GM19238 (cell line): ENCODE measurements at regions not wholly inside any gene's neighbourhood (a gene's known extent, or its start where the extent isn't known, plus 50 kb on each side); places are given as distances from the start of the nearest gene placed in this dataset.
"Not testable (repeated sequence)": the region's sequence is repeated elsewhere in the genome, so short reads cannot be mapped to it uniquely, and the experiment has no call there.

ENCODE experiments used
- DNase-seq: peaks from one replicate; pipeline ENCODE4 v3.0.0; 2011; ENCODE audit warnings: low spot score; ENCODE audit not compliant: insufficient read length

DNA sequence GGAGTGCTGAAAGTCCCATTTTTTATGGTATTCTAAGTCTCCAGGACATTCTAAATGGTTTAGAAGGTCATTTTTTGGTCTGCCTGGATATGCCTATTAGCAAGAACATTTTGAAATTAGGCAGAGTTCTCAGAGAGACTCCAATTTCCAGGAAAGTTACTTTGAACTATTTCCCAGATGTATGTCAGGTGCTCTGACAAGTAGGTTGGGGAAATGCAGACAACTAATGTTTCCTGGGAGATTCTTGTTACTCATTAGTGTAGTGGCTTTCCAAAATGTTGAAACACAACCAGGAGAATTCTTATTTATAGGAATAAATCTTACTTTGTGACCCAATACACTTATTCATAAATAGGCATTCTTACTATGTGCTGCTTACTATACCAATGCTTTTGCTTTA is 268.4 kb downstream of the ZNF37A start:
- DNase-seq: not testable (repeated sequence)

DNA sequence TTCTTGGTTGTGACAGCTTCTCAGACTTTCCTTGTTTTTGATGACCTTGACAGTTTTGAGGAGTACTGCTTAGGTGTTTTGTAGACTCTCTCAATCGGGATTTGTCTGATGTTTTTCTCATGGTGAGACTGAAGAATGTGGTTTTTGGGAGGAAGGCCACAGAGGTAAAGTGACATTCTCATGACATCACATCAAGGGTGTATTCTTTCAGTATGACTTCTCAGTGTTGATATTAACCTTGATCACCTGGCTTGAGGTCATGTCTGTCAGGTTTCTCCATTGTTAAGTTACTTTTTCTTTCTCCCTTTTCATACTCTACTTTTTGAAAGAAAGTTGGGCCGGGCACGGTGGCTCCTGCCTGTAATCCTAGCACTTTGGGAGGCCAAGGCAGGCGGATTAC is 269.9 kb downstream of the ZNF37A start:
- DNase-seq: not testable (repeated sequence)

DNA sequence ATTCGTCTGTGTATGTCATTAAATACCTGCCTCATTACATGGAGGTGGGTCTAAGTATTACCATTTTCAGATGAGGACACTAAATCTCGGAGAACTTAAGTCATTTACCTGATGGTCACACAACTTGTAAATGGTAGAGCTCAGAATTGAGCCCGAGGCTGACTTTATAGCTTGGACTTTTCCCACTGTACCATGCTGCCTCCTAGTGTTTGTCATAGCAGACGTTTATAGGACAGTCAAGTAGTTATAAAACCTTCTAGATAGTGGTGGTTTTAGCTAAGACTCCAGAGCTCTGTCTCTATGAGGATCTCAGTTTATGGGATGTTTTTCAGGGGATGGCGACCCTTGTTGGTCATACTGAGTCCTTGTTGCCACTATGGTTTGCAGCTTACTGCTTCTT is 271.8 kb downstream of the ZNF37A start:
- DNase-seq: not testable (repeated sequence)

DNA sequence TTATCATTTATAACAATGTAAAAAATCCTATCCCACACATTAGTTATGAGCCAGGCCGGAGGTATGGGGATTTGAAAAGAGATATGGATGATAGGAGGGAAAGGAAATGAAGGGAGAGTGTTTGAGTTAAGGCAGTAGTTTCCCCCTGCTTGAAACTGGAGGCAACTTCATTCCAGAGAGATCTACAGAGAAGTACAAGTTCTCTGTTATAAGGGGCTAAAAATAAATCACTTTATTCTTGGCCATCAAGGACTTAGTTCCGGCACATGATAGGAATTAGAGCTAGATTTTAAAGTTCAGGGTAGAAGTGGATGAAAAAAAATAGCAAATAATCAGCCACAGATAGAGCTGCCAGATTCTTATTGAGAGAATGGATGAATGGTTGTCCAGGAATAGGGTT is 289.7 kb downstream of the ZNF37A start:
- DNase-seq: not testable (repeated sequence)

DNA sequence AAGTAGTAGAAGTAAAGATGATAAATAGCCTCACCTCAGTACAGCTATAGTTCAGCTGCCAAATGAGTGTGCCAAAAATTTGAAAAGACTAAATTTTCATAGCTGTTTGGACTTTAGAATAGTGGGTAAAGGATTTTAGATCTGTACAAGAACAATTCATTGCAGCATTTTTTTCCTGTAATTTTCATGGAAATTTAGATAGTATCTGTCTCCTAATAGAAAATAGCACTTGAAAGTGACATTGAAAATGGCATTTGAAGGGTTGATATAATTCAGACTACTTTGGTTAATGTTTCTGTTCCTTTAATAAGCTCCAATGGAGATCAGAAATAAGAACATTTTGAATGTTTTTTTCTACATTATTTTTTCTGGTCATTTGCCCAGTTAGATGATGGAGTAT is 292.7 kb downstream of the ZNF37A start:
- DNase-seq: not testable (repeated sequence)

DNA sequence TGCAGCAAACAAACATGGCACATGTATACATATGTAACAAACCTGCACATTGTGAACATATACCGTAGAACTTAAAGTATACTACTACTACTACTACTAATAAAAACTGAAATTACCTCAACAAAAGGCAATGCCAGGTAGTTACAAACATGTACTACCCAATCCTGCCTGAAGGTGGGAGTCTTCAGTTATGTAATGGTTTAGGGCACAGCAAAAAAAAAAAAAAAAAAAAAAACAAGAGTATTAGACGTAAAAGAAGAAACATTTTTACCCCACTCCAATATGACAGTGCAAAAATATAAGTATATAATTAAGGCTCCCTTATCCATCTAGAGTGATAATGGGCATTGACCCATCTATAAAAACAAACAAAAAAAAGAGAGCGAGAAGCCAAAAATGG is 296.6 kb downstream of the ZNF37A start:
- DNase-seq: not testable (repeated sequence)

DNA sequence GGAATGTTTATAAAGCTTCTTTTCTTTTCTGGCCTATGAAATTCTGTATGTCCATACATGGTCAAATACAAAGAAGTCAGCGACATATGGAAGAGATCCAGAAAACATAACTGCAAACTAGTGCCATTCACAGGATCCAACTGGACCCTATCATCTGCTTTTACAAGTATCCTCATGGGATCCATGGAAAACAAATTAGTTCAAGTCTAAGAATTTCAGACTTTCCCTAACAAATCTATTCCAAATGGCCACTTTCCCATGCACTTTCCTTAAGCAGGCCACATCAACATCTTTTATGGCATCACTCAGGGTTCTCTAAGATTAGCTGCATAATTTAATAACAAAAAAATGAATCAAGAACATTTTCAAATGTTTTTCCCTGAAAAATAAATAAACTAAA is 301.3 kb downstream of the ZNF37A start:
- not testable (repeated sequence) for DNase-seq

DNA sequence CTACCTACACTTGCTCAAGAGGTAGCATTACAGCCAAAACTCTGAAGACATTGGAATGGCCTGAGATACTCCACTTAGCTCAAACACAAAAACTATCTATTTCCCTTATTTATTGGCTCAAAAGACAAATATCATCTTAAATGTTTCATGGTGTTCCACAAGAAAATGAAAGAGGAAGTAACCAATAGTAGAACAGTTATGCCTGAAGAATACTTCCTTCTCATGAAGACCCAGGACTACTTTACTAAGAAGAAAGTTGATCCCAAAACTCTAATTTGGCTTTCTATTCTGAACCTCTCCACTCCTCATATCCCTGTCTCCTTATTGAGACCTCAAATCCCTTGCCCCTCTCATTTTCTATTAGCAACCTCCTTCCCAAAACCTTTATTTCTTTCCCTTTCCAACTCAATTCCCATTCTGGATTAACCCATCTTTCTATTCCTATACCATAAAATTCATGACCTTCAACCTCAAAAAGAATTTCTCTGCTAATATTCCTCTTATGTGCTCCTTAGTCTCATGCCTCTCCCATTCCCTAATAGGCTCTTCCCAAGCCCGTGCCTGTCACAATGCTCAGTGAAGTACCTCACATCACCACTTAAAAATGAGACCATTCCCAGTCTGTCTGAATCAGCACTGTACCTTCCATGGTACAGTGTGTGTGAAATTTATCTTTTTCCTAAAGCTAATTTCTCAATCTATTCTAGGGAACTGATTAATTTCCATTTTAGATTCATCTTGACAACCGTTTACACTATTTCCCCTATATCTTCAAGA is 302.2 kb downstream of the ZNF37A start:
- DNase-seq: not testable (repeated sequence)

DNA sequence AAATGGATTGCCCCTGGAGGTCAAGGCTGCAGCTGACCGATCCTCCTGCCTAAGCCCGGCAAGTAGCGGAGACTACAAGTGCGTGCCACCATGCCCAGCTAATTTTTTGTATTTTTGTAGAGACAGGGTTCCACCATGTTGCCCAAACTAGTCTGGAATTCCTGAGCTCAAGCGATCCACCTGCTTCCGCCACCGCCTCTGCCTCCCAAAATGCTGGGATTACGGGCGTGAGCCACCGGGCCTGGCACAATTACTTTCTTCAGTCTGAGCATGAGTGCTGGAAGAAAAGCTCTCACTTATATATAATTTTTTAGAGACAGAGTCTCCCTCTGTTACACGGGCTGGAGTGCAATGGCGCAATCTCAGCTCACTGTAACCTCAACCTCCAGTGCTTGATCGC is 307.4 kb downstream of the ZNF37A start:
- DNase-seq: not testable (repeated sequence)

DNA sequence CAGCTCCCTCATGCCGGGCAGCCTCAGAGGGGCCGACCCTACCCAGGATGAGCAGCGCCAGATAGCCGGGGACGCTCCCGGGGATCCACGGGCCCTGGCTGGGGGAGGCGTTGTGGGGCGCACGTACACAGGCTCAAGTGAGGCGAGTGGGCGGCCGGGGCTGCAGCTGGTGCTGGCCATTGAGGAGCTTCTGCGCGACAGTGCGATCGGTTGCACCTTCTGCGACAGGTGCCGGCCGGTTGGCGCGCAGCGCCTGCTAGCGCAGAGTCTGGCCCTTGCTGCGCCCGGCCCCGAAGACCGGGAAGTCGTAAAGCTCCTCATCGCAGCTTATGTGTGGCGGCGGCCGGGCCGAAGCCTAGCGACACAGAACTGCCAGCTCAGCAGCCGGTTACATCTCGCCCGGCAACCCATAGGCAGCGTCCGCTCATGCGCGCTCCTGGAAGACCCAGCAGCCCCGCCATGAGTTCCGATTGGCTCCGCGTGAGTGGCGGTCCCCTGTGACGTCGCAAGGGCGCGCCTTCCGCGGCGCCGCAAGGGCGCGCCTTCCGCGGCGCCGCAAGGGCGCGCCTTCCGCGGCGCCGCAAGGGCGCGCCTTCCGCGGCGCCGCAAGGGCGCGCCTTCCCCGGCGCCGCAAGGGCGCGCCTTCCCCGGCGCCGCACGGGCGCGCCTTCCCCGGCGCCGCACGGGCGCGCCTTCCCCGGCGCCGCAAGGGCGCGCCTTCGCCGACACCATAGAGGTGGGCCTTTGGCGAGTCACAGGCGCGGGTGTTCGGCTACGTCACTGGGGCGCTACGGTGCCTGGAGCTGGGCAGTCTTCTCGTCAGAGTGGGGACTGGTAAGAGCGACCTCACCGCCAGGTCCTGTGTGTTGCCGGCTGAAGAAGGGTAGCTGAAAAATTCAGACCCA is 308.6 kb downstream of the ZNF37A start:
- peak; percentile 85 for DNase-seq

DNA sequence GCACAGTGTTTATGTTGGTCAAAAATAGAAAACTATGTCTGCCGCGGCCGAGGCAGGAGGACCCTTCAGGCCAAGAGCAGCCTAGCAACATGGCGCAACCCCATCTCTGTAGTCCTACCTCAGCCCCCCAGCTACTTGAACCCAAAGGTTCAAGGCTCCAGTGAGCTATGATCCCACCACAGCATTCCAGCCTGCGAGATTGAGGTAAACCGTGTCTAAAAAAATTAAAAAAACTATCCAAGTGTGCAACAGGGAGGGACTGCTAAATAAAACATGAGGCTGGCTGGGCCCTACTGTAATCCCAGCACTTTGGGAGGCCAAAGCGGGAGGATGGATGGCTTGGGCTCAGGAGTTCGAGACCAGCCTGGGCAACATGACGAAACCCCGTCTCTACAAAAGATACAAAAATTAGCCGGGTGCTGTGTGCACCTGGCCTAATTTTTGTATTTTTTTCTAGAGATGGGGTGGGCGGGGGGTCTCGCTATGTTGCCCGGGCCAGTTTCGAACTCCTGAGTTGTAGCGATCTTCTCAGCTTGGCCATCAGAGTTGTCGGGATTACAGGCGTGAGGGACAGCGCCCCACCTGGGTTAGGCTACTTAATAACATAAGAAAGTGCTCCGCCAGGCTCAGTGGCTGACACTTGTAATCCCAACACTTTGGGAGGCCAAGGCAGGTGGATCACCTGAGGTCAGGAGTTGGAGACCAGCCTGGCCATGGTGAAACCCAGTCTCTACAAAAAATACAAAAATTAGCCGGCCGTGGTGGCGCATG is 309.4 kb downstream of the ZNF37A start:
- DNase-seq: not testable (repeated sequence)

DNA sequence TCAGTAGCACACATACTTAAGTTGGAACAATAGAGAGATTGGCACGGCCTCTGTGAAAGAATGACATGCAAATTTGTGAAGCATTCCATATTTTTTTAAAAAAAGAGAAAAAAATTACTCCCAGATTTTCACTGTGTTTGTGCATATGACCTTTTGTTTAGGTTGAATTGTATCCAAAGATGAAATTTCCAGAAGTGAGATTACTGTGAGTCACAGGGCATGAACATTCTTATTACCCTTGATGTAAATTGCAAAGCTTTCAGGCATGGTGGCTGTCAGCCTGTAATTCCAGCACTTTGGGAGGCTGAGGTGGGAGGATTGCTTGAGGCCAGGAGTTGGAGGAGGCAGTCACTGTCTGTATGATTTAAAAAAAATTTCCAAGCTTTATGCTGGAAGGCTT is 329.5 kb downstream of the ZNF37A start:
- not testable (repeated sequence) for DNase-seq

DNA sequence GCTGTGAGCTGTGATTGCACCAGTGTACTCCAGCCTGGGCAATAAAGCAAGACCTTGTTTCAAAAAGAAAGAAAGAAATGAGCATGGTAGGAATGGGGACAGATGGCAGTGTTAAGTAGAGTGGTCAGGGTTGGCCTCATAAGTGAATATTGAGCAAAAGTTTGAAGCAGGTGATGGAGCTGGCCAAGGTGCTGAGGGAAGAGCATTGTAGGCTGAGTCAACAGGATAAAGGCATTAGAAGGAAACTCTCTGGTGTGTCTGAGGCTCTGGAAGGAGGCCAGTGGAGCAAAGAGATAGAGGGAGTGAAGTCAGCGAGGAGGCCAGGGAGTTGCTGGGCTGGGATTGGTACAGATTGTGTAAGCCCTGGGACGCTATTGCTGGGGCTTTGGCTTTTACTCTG is 336.1 kb downstream of the ZNF37A start:
- not testable (repeated sequence) for DNase-seq

DNA sequence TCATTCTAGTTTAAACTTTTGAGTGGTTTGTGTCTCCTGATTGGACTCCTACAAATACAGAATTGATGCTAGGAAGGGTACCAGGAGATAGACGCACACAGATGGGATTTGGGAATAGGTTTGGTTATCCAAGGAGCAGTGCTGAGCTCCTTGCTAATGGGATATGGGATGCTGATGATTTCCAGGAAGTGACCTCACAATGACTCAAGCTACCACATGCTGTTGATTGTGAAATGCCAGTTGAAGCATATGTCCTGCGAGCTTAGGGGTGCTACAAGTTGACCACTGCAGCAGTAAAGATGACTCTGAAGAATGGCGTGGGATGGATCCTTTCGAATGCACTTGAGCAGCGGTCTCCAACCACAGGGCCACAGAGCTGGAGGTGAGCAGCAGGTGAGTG is 343.2 kb downstream of the ZNF37A start:
- DNase-seq: not testable (repeated sequence)

DNA sequence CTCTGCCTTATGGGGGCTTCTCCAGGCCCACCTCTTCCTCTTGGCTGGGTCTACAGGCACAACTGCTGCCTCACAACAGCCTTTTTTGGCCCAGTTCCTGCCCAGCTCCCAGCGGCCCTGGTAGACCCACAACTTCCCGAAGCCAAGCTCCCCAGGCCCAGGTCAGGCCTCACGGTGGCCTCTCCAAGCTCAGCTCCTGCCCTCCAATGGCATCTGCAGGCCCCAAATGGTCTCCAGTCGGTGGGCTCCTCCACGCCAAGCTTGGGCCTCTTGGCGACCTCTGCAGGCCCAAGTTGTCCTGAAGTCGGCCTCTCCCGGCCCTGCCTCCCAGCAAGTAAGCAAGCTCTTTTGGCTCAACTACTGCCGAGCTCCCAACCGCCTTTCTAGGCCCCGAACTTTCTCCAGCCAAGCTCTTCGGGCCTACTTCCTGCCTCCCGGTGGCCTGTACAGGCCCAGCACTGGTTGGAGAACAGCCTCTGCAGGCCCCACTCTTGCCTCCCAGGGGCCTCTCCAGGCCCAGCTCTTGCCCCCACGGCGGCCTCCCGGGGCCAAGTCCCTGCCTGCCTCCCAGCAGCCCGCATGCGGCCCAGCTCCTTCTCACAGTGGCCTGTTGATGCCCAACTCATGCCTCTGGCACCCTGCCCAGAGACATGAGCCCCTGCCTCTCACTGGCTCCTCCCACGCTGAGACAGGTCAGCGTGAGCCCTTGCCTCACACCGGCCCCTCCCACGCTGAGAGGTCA is 354.6 kb downstream of the ZNF37A start:
- not testable (repeated sequence) for DNase-seq

DNA sequence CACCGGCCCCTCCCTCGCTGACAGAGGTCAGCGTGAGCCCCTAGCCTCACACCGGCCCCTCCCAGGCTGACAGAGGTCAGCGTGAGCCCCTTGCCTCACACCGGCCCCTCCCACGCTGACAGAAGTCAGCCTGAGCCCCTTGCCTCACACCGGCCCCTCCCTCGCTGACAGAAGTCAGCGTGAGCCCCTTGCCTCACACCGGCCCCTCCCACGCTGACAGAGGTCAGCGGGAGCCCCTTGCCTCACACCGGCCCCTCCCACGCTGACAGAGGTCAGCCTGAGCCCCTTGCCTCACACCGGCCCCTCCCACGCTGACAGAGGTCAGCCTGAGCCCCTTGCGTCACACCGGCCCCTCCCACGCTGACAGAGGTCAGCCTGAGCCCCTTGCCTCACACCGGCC is 355.5 kb downstream of the ZNF37A start:
- DNase-seq: not testable (repeated sequence)

DNA sequence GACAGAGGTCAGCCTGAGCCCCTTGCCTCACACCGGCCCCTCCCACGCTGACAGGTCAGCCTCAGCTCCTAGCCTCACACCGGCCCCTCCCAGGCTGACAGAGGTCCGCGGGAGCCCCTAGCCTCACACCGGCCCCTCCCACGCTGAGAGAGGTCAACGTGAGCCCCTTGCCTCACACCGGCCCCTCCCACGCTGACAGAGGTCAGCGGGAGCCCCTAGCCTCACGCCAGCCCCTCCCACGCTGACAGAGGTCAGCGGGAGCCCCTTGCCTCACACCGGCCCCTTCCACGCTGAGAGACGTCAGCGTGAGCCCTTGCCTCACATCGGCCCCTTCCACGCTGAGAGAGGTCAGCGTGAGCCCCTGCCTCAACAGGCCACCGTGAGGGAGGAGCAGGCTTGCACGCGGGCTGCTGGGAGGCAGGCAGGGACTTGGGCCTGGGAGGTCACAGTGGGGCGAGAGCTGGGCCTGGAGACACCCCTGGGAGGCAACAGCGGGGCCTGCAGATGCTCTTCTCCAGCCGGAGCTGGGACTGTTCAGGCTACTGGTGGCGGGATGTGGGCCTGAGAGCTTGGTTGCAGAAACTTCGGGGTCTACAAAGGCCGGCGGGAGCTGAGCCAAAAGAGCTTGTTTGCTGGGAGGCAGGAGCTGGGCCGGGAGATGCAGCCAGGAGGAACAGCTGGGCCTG is 356.4 kb downstream of the ZNF37A start:
- DNase-seq: not testable (repeated sequence)

DNA sequence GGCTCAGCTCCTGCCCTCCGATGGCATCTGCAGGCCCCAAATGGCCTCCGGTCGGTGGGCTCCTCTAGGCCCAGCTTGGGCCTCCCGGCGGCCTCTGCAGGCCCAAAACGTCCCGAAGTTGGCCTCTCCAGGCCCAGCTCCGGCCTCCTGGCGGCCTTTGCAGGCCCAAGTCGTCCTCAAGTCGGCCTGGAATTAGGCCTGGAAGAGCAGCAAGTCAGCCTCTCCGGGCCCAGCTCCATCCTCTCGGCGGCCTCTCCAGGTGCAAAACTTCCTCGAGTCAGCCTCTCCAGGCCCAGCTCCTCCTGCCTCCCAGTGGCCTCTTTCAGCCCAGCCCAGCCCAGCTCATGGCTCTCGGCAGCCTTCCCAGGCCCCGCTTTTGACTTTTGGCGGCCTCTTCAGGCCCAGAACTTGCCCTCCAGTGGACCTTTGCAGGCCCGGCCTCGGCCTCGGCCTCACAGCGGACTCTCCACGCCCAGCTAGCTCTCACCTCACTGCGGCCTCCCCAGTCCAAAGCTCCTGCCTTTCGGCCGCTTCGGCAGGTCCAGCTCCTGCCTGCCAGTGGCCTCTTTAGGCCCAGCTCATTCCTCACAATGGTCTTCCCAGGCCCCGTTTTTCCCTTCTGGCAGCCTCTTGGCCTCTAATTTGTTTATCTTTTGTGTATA is 357.3 kb downstream of the ZNF37A start:
- DNase-seq: not testable (repeated sequence)
